ENCODE measurements at regions not wholly inside any gene's neighbourhood (a gene's known extent, or its start where the extent isn't known, plus 50 kb on each side); places are given as distances from the start of the nearest gene placed in this dataset.

DNA sequence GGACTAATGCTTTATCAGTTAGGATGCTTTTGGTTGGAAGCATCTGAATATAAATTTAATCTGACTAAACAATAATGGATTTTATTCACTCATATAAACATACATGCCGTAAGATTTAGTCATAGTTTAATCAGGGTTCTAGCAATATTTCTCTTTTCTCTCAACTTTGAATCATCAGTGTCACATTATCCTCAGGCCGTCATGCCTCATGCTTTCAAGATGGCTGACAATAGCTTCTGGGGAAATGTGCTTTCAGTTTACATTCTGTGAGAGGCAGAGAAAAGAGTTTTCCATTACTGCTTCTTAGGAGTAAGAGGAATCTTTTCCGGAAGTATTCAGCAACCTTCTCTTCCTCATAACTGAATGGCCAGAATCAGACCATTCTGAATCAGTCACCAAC is 162.2 kb downstream of the GJA1 start:
- TF ChIP-seq CTCF (IDR thresholded peaks at IDR 0.05) (no peak), POLR2A (IDR thresholded peaks at IDR 0.05) (no peak)

Data from thyroid gland (tissue), 4 donors.